ENCODE measurements at regions not wholly inside any gene's neighbourhood (a gene's known extent, or its start where the extent isn't known, plus 50 kb on each side); places are given as distances from the start of the nearest gene placed in this dataset.

DNA sequence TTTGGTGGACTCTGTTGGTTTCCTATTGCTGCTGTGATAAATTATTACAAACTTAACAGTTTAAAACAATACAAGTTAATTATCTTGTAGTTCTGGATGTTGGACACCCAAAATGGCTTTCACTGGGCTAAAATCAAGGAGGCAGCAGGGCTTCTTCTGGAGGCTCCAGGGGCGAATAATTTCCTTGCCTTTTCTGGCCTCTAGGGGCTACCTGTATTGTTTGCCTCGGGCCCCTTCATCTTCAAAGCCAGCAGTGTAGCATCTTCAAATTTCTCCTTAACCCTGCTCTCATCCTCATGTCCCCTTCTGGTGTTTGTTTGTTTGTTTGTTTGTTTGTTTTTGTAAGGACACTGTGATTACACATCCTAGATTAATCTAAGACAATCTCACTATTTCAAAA lies 60.5 kb upstream of the ANKEF1 start:
- TF ChIP-seq SMC3 (IDR thresholded peaks at IDR 0.05; ENCODE audit: low read depth, low read length) (no peak), EZH2phosphoT487 (IDR thresholded peaks at IDR 0.05; ENCODE audit: borderline replicate concordance, low read depth) (no peak), POLR2AphosphoS5 (IDR thresholded peaks at IDR 0.05; ENCODE audit: low read depth, low read length) (no peak), ELF1 (IDR thresholded peaks at IDR 0.05) (no peak), EP300 (IDR thresholded peaks at IDR 0.05; ENCODE audit: borderline replicate concordance in 1 of 2, low read depth in 1 of 2, low read length in 1 of 2) (no peak), RFX5 (IDR thresholded peaks at IDR 0.05; ENCODE audit: low read length) (no peak), FOXM1 (IDR thresholded peaks at IDR 0.05; ENCODE audit: low read depth) (no peak), MAX (IDR thresholded peaks at IDR 0.05; ENCODE audit: low read depth) (no peak), NRF1 (IDR thresholded peaks at IDR 0.05; ENCODE audit: low read depth, low read length) (no peak), MXI1 (IDR thresholded peaks at IDR 0.05; ENCODE audit: low read depth, low read length) (no peak), GABPA (IDR thresholded peaks at IDR 0.05; ENCODE audit: low read depth) (no peak)
- TF ChIP-seq, protein P1, sequence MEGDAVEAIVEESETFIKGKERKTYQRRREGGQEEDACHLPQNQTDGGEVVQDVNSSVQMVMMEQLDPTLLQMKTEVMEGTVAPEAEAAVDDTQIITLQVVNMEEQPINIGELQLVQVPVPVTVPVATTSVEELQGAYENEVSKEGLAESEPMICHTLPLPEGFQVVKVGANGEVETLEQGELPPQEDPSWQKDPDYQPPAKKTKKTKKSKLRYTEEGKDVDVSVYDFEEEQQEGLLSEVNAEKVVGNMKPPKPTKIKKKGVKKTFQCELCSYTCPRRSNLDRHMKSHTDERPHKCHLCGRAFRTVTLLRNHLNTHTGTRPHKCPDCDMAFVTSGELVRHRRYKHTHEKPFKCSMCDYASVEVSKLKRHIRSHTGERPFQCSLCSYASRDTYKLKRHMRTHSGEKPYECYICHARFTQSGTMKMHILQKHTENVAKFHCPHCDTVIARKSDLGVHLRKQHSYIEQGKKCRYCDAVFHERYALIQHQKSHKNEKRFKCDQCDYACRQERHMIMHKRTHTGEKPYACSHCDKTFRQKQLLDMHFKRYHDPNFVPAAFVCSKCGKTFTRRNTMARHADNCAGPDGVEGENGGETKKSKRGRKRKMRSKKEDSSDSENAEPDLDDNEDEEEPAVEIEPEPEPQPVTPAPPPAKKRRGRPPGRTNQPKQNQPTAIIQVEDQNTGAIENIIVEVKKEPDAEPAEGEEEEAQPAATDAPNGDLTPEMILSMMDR (IDR thresholded peaks at IDR 0.05), result peak; percentile 26; the same call in 1 of the 2 replicates
- TF ChIP-seq, protein P2, sequence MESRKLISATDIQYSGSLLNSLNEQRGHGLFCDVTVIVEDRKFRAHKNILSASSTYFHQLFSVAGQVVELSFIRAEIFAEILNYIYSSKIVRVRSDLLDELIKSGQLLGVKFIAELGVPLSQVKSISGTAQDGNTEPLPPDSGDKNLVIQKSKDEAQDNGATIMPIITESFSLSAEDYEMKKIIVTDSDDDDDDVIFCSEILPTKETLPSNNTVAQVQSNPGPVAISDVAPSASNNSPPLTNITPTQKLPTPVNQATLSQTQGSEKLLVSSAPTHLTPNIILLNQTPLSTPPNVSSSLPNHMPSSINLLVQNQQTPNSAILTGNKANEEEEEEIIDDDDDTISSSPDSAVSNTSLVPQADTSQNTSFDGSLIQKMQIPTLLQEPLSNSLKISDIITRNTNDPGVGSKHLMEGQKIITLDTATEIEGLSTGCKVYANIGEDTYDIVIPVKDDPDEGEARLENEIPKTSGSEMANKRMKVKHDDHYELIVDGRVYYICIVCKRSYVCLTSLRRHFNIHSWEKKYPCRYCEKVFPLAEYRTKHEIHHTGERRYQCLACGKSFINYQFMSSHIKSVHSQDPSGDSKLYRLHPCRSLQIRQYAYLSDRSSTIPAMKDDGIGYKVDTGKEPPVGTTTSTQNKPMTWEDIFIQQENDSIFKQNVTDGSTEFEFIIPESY (IDR thresholded peaks at IDR 0.05; ENCODE audit: borderline replicate concordance, low read depth), result no peak

Measured in SK-N-SH (cell line).